ENCODE measurements at regions not wholly inside any gene's neighbourhood (a gene's known extent, or its start where the extent isn't known, plus 50 kb on each side); places are given as distances from the start of the nearest gene placed in this dataset.
"Not testable (repeated sequence)": the region's sequence is repeated elsewhere in the genome, so short reads cannot be mapped to it uniquely, and the experiment has no call there.

DNA sequence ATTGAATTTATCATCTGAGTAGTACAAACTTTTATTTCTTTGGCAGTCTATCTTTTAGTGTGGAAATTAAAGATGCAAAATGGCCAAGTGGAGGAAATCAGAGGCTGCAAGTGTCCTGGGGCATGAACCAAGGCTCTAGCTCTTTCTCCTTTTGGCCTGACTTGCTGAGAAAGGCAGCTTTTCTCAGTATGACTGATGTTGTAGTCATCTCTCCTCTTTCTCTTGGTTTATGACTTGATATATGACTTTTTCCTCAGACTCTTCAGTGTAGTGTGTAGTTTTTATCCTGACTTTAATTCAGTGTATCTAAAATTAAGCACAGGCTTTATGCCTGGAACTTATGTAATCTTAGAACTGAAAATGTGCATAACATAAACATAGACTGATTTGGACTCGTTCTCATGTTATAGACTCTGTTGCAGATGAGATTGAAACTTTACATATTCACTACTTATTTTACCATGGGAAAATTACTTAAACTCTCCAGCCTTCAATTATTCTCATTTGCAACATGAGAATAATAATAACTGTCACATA lies 65.7 kb downstream of the SLITRK5 start:
- no peak for DNase-seq

DNA sequence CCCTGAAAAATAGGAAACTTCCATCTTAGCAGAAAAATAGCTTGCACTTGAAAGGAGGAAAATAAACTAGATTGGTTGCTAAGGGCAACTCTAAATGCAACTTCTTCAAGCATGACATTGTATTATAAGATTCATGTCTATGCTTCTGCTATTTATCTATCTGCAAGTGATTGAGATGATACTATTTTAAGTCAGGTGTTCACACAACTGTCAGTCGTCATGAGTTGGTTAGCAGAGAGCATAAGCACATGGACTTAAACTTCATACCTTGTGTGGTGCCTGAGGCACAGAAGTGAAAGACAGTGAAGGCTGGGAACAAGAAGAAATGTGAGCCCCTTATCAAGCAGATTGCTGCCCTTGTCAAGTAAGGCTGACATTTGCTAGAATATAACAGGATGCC lies 82.9 kb downstream of the SLITRK5 start:
- DNase-seq, result no peak

DNA sequence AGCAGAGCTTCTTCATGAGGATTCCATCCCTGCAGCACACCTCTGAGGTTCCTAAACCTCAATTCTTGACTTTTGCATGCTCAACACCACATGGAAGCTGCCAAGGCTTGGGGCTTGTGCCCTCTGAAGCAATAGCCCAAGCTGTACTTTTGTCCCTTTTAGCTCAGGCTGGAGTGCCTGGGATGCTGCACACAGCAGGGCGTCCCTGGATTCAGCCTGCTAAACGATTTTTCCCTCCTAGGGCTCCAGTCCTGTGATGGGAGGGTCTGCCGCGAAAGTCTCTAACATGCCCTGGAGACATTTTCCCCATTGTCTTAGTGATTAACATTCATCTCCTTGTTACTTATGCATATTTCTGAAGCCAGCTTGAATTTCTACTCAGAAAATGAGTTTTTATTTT lies 98.3 kb downstream of the SLITRK5 start:
- no peak for DNase-seq

DNA sequence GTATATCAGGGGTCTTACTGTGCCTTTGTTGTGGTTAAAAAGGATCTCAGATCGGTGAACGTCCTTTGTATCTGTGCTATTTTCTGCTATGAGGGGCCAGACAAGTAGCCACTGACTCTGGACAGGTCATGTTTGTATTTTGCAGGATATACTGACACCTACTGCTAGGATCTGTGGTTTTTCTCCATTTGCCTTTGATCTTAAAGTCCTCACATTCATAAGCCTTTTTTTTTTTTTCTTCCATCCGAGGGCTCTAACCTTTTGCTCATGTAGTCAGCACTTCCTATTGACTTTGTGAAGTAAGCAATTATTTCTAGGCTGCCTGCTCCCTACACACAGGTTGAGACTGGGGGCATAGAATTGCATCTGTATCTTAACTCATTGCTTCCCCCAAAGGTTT lies 106.2 kb downstream of the SLITRK5 start:
- DNase-seq, result no peak

DNA sequence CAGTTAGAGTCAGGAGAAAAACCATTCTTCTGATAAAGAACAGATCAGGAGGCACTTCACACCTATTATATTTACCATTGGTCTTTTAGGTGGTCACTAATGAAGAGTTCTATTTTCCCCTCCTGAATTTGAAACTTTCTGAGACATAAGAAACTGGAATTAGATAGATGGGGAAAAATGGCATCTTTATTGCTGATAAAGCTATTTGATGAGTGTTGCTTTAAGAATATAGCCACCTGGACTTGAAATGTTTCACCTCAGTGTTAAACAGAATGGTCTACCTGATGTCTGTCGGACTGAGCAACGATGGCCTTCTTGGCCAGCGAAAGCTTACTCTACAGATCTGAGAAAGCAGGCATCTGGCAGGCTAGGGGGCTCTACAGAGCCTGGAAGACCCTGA lies 107.0 kb downstream of the SLITRK5 start:
- DNase-seq, result no peak

DNA sequence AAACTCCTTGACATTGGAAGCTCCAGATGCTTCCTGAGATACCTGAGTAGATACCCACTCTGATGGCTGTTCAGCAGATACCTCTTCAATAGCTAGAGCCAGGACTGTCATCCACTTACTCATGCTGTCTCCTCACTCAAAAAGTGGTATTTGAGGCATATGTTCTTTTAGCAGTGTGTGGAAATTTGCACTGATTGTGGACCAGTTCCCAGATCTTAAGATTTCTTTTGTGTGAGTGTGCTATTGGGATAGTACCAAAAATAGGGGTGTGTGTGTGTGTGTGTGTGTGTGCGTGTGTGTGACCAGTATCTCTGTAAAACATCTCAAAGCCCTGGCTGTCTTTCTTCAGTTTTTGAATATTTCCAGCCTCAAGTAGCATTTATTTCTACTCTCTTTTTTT lies 108.3 kb downstream of the SLITRK5 start:
- no peak for DNase-seq

DNA sequence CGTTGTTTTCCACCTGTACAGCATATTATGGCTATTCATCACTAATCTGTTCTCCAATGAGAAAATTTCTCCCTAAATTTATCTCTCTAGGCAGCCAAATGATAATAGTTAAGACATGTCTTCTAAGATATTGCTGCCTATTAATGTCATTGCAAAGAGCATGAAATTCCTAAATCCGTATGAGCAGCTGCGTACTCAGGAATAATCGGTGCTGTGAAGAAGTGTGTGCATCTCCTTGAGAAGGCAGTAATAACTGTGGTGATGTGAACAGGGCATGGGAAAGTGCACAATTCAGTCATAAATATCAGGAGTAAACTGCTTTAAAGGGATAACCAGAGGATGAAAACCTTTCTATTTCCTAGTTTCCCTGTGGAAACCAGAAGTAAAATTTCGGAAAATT lies 112.2 kb downstream of the SLITRK5 start:
- DNase-seq, result no peak

DNA sequence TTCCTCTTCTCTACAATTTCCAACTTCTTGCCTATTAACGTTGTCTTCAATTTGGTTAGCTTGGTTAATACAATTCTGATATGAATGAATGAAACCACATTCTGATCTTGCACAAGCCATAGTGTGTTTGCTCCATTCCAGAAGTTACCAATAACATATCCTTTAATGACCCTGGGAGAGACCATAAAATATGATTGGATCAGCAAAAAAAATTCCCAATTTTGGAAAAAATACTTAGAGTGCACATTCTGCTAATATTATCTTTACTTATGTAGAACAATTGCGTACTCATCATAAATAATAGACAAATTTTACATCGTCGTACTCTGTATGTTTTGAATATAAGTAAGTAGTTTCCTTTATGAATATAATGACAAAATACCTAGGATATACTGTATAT lies 117.2 kb downstream of the SLITRK5 start:
- no peak for DNase-seq

DNA sequence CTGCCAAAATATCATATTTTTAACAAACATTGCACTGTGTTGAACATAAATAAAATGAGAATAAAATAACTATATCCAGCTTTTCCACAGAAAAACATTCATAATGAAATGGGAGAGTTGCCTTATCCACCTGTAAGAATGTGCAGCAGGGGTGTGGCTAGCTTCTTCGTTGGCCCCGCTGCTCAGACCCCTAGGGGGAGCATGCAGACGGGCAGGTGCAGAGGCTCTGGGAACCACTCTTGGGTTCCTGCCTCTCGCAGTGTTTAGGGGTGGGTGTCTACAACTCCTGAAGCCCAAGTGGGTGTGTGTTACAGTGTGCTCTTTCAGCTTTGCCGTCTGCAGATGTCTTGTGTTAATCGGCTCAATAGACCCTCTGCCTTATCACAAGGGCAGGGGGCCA lies 121.7 kb downstream of the SLITRK5 start:
- no peak for DNase-seq

DNA sequence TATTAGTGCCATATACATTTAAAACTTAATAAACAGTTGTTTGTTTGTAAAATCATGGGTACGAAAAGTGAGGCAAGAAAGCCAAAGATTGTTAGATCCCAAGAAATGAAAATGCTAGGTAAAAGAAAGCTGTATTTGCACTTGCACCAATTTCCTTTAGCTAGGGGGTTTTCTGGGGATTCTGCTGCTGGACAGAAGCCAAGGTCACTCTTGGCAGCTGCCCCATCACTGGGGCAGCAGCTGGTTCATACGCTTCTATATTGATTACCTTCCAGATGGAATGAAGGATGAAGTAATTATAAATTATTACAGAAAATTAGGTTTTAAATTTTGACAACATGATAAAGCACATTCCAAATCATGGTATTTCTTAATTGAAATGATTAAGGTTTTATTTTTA lies 127.4 kb downstream of the SLITRK5 start:
- no peak for DNase-seq

DNA sequence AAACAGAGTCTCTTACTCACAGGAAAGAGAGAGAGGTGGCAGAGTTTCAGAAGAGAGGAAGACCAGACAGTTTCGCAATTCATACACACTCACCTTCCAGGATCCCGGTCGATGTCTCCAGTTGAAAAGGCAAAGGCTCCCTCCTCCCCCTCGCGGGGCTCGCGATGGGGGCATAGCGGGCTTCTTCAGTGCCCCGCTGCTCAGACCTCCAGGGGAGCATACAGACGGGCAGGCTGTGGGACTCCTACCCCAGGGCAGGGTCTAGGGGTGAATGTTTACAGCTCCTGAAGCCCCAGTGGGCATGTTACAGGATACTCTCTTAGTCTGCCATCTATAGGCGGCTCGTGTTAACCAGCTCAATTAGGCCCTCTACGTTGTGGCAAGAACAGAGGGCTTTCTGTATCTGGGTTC lies 139.2 kb downstream of the SLITRK5 start:
- DNase-seq, result no peak

DNA sequence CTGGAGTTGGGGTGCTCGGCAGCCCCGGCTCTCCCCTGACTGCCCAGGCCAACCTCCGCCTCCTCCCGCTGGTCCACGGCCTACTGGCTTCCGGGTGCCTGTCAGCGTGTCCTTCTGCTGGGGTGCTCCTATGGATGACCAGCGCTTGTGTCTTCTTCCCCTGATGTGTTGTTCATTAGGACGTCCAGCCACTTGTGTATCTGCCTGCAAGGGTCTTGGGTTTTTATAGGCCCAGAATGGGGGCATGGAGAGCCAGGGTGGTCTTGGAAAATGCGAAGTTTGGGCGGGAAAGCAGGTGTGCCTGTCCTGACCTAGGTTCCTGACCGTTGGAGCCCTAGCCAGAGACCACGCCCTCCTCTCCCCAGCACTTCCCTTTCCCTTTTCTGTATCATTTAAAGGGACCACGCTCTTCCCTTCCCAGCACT lies 139.8 kb downstream of the SLITRK5 start:
- DNase-seq, result no peak

DNA sequence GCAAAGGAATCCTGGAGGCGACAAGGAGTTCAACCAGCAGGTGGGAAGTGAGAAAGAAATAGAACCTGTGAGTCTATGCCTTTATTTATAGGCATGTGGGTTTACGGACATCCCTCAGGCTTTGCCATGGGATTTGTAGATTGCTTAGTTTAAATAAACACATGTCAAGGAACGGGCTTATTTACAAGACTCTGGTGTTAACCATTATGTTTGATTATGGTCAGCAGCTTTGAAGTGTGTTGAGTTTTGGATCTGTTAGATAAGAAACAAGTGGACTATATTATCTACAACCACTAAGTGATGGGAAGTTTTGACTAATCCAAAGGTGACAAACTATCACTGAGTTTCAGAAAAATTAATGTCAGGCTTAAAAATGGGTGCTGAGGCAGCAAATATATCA lies 143.2 kb downstream of the SLITRK5 start:
- DNase-seq, result no peak

DNA sequence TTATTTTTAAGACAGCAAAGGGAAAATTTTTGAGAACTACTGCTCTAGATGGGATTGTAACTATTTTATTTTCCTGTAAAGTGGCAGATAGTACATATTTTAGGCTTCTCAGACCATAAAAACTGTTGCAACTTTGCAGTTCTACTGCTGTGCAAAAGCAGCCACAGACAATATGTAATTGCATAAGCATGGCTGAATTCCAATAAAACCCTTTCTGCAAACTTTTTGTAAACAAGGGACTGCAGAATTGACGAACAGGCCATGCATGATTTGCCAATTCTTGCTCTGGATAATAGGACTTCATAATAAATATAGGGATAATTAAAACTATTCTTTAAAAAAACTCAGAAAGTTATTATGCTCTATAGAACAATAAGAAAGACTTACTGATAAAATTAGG lies 149.1 kb downstream of the SLITRK5 start:
- no peak for DNase-seq

DNA sequence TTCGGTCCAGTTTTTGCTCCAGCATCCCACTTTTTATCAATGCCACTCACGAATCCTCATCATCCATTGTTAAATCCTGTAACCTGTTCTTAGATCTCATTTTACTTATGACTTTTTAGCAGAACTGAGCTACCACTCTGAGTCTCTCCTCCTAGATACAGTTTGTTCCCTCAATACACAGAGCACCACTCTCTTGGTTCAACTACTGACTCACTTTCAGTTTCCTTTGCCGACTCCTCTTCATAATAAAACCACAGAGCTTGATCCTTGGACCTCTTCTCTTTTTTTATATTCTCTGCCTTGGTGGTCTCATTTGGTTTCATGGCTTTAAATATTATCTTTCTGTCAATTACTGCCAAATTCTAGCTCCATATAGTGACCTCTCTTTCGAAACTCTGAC lies 150.3 kb downstream of the SLITRK5 start:
- DNase-seq, result no peak

DNA sequence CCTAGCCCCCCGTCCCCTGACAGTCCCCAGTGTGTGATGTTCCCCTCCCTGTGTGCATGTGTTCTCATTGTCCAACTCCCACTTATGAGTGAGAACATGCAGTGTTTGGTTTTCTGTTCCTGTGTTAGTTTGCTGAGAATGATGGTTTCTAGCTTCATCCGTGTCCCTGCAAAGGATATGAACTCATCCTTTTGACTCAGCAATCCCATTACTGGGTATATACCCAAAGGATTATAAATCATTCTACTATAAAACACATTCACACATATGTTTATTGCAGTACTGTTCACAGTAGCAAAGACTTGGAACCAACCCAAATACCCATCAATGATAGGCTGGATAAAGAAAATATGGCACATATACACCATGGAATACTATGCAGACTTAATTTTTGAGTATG lies 155.1 kb downstream of the SLITRK5 start:
- DNase-seq, result not testable (repeated sequence)

DNA sequence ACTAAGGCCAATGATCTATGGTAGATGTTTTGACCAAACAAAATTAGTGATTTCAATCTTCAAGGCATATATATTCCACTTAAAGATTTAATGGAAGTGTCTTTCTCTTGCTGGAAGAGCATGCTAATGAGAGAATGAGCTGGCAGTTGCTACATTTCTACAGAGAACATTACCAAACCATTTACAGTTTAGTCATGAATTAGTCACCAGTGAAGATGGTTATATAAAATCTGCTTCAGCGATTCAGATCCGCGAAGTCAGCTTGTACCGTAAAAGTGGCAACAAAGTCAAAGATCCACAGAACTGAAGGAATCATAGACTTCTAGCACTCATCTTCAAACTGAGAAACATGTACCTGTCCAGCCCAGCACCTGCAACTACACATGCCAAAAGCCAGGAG lies 156.3 kb downstream of the SLITRK5 start:
- DNase-seq, result no peak

DNA sequence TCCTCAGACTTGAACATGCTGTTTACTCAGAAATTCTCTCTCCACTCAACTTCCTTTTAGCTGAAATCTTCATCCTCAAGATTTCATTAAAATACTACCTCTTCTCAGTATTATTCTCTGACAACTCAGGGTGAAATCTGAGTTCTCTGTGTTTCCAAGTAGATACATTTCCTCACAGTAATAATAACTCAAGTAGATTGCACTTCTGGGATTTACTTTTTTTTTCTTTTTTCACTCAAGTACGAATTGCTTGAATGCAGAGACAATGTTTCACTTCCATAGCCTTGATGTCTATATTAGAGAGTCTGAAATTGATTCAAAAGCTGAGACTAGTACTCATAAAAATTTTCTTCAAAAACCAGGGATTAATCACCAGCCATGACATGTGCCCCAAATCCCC lies 166.4 kb downstream of the SLITRK5 start:
- DNase-seq, result no peak

DNA sequence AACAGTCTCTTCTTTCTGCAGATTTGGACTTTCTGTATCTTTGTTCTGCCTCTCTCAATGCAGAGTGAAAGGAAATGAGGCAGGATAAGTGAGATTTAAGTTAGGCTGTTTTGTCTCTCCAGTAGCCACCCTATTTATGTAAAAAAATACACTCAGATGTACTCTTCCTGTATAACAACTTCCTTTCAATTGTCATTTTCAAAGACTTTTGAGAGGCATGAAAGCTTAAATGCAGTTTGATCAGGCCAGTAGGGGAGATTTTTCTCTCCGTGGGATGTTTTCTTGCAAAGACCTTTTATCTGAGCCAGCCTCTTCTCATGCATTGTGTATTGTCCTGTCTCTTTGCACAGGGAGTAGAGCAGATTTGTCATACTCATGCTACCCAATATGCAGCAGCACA lies 166.8 kb downstream of the SLITRK5 start:
- no peak for DNase-seq

DNA sequence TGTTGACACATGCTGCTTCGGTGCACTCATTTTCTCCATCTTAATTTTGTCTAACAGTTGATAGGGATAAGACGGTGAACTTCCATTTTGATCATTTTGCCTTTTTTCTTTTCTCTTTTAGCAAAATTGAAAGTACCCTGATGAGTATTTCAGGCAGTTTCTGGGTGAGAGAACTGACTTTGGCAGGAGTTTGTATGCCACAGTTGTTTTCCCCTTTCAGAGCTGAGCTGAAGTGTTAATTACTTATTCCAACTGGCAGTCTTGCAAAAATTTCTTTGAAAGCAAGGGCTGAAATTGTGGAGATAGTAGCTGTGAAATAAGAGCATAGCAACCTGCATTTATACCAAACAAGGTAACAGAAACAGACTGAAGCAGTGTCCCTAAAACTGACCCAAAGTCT lies 180.2 kb downstream of the SLITRK5 start:
- DNase-seq, result no peak

DNA sequence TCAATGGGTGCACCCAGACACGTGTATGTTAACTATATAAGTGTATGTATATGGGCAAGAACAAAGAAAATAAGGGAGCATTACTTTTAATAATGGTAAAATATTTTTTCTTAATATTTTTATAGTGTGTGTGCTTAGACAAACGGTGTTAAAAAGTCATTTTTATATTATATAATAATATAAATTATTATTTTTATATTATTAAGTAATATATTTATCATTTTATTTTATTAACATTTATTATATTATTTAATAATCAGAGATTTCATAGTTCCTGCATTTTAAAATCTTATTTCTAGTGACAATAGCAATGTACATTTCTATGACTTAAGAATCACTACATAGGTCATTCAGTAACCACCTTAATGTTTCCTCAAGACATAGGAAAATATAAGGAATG lies 184.4 kb downstream of the SLITRK5 start:
- no peak for DNase-seq

DNA sequence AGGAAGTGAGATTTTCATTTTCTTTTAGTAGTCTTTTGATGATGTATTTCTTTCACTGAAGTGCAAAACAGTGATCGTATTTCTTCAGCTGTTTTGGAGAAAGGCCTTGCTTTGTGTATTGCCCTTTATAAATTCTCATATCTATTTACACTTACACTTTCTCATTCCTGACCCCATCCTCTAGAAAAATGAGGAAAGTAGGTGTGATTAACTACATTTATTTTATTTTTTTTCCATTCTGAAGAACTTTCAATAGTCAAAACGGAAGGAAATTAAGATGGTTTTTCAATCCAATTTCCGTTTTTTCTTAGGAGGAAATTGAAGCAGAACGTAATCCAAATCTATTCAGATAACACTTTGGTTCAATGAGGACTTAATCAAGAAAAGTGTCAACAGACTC lies 188.1 kb downstream of the SLITRK5 start:
- no peak for DNase-seq

DNA sequence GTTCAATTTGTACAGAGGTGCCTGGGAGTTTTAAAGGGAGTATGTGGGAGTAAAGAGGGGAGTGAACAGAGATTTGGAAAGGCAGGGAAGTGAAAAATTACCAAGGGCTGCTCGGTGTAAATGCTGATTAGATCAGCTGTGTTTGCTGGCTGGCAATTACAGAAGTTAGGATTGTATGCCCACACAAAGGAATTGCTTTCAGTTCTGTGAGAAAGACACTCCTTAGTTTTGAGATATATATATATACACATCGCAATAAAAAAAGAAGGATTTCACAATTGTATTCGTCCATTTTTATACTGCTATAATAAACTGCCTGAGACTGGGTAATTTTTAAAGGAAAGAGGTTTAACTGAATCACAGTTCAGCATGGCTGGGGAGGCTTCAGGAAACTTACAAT lies 196.3 kb downstream of the SLITRK5 start:
- no peak for DNase-seq

DNA sequence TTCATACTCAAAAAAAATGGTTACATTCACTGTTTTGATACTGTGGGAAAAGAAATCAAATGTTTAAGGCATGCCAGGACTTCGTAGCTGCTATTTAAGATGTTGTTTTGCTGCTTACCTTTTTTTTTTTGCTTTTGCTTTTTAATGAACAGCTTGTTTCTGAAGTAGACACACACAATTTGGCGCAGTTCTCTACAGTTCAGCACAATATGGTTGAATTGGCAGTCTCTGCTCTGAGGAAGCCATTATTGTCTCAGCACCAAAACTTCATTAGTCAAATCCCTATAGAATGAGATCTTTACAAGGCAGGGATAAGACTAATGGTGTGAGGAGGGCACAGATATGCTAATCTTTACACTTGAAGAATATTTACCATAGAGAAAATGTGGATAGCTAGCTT lies 197.6 kb downstream of the SLITRK5 start:
- DNase-seq, result no peak

DNA sequence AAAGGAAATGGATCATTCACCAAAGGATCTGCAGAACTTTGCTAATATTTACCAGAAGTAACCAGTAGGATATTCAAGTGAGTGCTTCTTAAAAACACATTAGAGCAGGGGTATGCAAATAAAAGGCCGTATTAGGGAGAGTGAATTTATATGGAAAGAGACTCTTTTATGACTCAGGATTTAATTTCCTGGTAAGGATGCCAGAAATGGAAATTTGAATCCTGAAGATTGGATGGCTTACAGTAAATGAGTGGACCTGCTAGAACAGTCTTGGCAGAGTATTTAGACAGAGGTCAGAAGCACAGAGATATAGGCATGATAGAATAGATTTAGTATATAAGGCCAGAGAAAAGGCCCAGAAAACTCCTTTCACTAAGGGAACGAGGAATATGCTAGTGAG lies 201.6 kb downstream of the SLITRK5 start:
- no peak for DNase-seq

DNA sequence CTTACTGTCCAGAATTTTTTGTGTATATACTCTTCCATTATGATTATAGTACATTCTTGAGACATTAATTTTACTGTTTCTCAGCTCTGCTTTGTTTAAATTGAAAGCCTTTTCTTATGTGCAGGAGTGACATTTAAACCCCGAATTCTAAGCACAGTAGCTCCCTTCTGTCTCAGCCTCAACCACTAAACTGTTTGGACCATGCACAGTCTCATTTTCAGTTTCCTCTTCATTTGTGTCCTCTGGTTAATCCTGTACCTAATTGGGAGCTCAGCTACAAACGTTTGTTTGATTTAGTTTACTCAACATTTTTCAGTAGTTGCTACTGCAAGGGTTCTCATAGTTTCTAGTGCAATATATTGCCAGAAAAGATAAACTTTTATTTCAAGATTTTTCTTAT lies 206.3 kb downstream of the SLITRK5 start:
- no peak for DNase-seq
